SU-DHL-6 (cell line): ENCODE measurements at regions not wholly inside any gene's neighbourhood (a gene's known extent, or its start where the extent isn't known, plus 50 kb on each side); places are given as distances from the start of the nearest gene placed in this dataset.

Experiments
- EZH2phosphoT487 ChIP-seq: fragments of 200-600 bp; sonication (generic), shearing (Covaris generic); conservative IDR thresholded peaks from 2 replicates; pipeline ENCODE4 v1.6.1; 2018; ENCODE audit warnings: mild to moderate bottlenecking, antibody characterized with exemption, low read length, moderate library complexity, mixed read lengths
- TF ChIP-seq, protein P1 (sequence below): fragments of 200-600 bp; sonication (generic); IDR thresholded peaks from one replicate; pipeline ENCODE4 v1.5.1; 2017; ENCODE audit warnings: antibody characterized with exemption, mild to moderate bottlenecking, low read length, moderate library complexity; ENCODE audit not compliant: insufficient read depth, poor library complexity, severe bottlenecking

DNA sequence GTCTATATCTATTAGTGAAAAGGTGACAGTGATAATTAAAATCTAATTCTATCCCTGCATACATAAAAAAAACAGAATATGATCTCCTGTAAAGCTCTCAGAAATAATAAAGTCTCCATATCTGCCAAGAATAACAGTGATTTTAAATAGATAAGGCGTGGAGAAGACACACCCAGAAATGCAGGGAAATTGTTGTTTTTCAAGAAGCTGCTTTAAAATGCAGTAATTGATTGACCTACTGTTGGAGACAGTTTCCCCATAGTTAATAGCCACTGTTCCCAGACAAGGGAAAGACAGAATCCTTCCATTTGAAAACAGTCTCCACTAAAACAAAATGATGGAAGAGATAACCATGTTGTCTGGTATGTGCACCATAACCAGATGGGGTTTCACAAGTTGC lies 571.5 kb upstream of the CDH5 start:
- TF ChIP-seq, protein P1, sequence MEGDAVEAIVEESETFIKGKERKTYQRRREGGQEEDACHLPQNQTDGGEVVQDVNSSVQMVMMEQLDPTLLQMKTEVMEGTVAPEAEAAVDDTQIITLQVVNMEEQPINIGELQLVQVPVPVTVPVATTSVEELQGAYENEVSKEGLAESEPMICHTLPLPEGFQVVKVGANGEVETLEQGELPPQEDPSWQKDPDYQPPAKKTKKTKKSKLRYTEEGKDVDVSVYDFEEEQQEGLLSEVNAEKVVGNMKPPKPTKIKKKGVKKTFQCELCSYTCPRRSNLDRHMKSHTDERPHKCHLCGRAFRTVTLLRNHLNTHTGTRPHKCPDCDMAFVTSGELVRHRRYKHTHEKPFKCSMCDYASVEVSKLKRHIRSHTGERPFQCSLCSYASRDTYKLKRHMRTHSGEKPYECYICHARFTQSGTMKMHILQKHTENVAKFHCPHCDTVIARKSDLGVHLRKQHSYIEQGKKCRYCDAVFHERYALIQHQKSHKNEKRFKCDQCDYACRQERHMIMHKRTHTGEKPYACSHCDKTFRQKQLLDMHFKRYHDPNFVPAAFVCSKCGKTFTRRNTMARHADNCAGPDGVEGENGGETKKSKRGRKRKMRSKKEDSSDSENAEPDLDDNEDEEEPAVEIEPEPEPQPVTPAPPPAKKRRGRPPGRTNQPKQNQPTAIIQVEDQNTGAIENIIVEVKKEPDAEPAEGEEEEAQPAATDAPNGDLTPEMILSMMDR = no peak
- TF ChIP-seq EZH2phosphoT487 = no peak
